ENCODE measurements at regions not wholly inside any gene's neighbourhood (a gene's known extent, or its start where the extent isn't known, plus 50 kb on each side); places are given as distances from the start of the nearest gene placed in this dataset.

GRCh38 chr13:58472483-58472882, 840.9 kb downstream of the PCDH17 start:
- no peaks in the 10 kb centered on the region for H3K4me1 ChIP-seq (ENCODE audit: insufficient read depth, low read length)
- no peaks in the 10 kb centered on the region for H3F3A ChIP-seq (ENCODE audit: low read length, unreplicated experiment)
- no peaks in the 10 kb centered on the region for H3K36me3 ChIP-seq (ENCODE audit: low read depth, low read length)
- H3K27ac ChIP-seq (ENCODE audit: low read length), result no peak overlapping the region
- no peak overlapping the region for H3K4me3 ChIP-seq (ENCODE audit: low read length)
- no peak overlapping the region for H3K4me2 ChIP-seq (ENCODE audit: low read length)
- no TSS peak for BruUV-seq (replicated peaks)
- no peak overlapping the region for H2AFZ ChIP-seq (ENCODE audit: low read length)
- H3K9me2 ChIP-seq (replicated peaks; ENCODE audit: low read length), result no peaks in the 10 kb centered on the region
- no peak overlapping the region for H3K9ac ChIP-seq (ENCODE audit: low read length)
- TF ChIP-seq CTCF (conservative IDR thresholded peaks at IDR 0.05; ENCODE audit: low read depth, low read length) (no peak), EZH2 (IDR thresholded peaks at IDR 0.05; ENCODE audit: low read length, unreplicated experiment) (no peak), EZH2phosphoT487 (IDR thresholded peaks at IDR 0.05; ENCODE audit: borderline replicate concordance, low read length) (no peak)
- no peaks in the 10 kb centered on the region for H3K79me2 ChIP-seq (ENCODE audit: low read length)
- ATAC-seq (no peak), DNase-seq (no peak)
- ChIA-PET CTCF (no interaction called here), POLR2A (ENCODE audit: unreplicated experiment) (no interaction called here)
- no peaks in the 10 kb centered on the region for H3K27me3 ChIP-seq (ENCODE audit: low read length)
- intact Hi-C loops (cut with micrococcal nuclease), result no loop called here
- H3K9me3 ChIP-seq (ENCODE audit: low read length), result no peaks in the 10 kb centered on the region
- no peaks in the 10 kb centered on the region for H4K20me1 ChIP-seq (ENCODE audit: low read length)

- no peaks in the 10 kb centered on the region for H3K9me2 ChIP-seq (replicated peaks; ENCODE audit: low read length)
- H3K4me1 ChIP-seq (ENCODE audit: insufficient read depth, low read length), result no peaks in the 10 kb centered on the region
- H3K4me2 ChIP-seq (ENCODE audit: low read length), result no peak overlapping the region
- no TSS peak for BruUV-seq (replicated peaks)
- TF ChIP-seq CTCF (conservative IDR thresholded peaks at IDR 0.05; ENCODE audit: low read depth, low read length) (no peak), EZH2phosphoT487 (IDR thresholded peaks at IDR 0.05; ENCODE audit: borderline replicate concordance, low read length) (no peak), EZH2 (IDR thresholded peaks at IDR 0.05; ENCODE audit: low read length, unreplicated experiment) (no peak)
- H3F3A ChIP-seq (ENCODE audit: low read length, unreplicated experiment), result no peaks in the 10 kb centered on the region
- no peak overlapping the region for H2AFZ ChIP-seq (ENCODE audit: low read length)
- H3K9ac ChIP-seq (ENCODE audit: low read length), result no peak overlapping the region
- no peaks in the 10 kb centered on the region for H4K20me1 ChIP-seq (ENCODE audit: low read length)
- intact Hi-C loops (cut with micrococcal nuclease), result no loop called here
- no peak overlapping the region for H3K27ac ChIP-seq (ENCODE audit: low read length)
- H3K79me2 ChIP-seq (ENCODE audit: low read length), result no peaks in the 10 kb centered on the region
- CTCF ChIA-PET, result no interaction called here
- ATAC-seq (no peak), DNase-seq (no peak)
- no peaks in the 10 kb centered on the region for H3K27me3 ChIP-seq (ENCODE audit: low read length)
- H3K36me3 ChIP-seq (ENCODE audit: low read depth, low read length), result no peaks in the 10 kb centered on the region
- H3K4me3 ChIP-seq (ENCODE audit: low read length), result no peak overlapping the region
- H3K9me3 ChIP-seq (ENCODE audit: low read length), result no peaks in the 10 kb centered on the region
- POLR2A ChIA-PET (ENCODE audit: unreplicated experiment), result no interaction called here
Observed at GRCh38 chr13:58474581-58474980, 843.0 kb downstream of the PCDH17 start.

GRCh38 chr13:58476206-58476918, 844.8 kb downstream of the PCDH17 start:
- Histone ChIP-seq H3K36me3 (ENCODE audit: low read depth, low read length) (no peaks in the 10 kb centered on the region), H3F3A (ENCODE audit: low read length, unreplicated experiment) (no peaks in the 10 kb centered on the region), H3K27ac (ENCODE audit: low read length) (no peak overlapping the region), H3K9me2 (replicated peaks; ENCODE audit: low read length) (no peaks in the 10 kb centered on the region), H3K9ac (ENCODE audit: low read length) (no peak overlapping the region), H3K27me3 (ENCODE audit: low read length) (no peaks in the 10 kb centered on the region), H3K4me2 (ENCODE audit: low read length) (no peak overlapping the region), H3K4me3 (ENCODE audit: low read length) (no peak overlapping the region), H3K9me3 (ENCODE audit: low read length) (no peaks in the 10 kb centered on the region), H3K79me2 (ENCODE audit: low read length) (no peaks in the 10 kb centered on the region), H4K20me1 (ENCODE audit: low read length) (no peaks in the 10 kb centered on the region), H2AFZ (ENCODE audit: low read length) (no peak overlapping the region), H3K4me1 (ENCODE audit: insufficient read depth, low read length) (no peaks in the 10 kb centered on the region)
- DNase-seq (no peak), ATAC-seq (no peak)
- ChIA-PET POLR2A (ENCODE audit: unreplicated experiment) (no interaction called here), CTCF (no interaction called here)
- no TSS peak for BruUV-seq (replicated peaks)
- TF ChIP-seq CTCF (conservative IDR thresholded peaks at IDR 0.05; ENCODE audit: low read depth, low read length), result no peak
- intact Hi-C loops (cut with micrococcal nuclease), result no loop called here
